Effector memory CD4-positive, alpha-beta T cell (primary cell): ENCODE measurements at regions not wholly inside any gene's neighbourhood (a gene's known extent, or its start where the extent isn't known, plus 50 kb on each side); places are given as distances from the start of the nearest gene placed in this dataset.
"Not testable (repeated sequence)": the region's sequence is repeated elsewhere in the genome, so short reads cannot be mapped to it uniquely, and the experiment has no call there.

Experiments used
- DNase-seq, 3 donors: peaks; one replicate each; pipeline ENCODE4 v3.0.0-alpha.2; 2020
- H3K27ac ChIP-seq: 2 replicates; pipeline ENCODE4 v1.7.0; 2013; ENCODE audit warnings: mild to moderate bottlenecking, low read length, moderate library complexity; ENCODE audit not compliant: insufficient read depth, poor library complexity, severe bottlenecking
- H3K27me3 ChIP-seq: replicated peaks from 2 replicates; pipeline ENCODE4 v1.7.0; 2013; ENCODE audit warnings: mild to moderate bottlenecking, low read length; ENCODE audit not compliant: insufficient read depth, control insufficient read depth, poor library complexity, severe bottlenecking
- H3K36me3 ChIP-seq: 2 replicates; pipeline ENCODE4 v1.7.0; 2013; ENCODE audit warnings: mild to moderate bottlenecking, low read length, moderate library complexity; ENCODE audit not compliant: control insufficient read depth, insufficient read depth
- H3K4me1 ChIP-seq: 2 replicates; pipeline ENCODE4 v1.7.0; 2013; ENCODE audit warnings: low read length, mild to moderate bottlenecking; ENCODE audit not compliant: control insufficient read depth, insufficient read depth, poor library complexity, severe bottlenecking
- H3K4me3 ChIP-seq: 2 replicates; pipeline ENCODE4 v1.7.0; 2013; ENCODE audit warnings: low read length, low read depth, mild to moderate bottlenecking; ENCODE audit not compliant: insufficient read depth, poor library complexity, severe bottlenecking
- H3K9me3 ChIP-seq: 2 replicates; pipeline ENCODE4 v1.7.0; 2013; ENCODE audit warnings: mild to moderate bottlenecking, low read length, moderate library complexity; ENCODE audit not compliant: control insufficient read depth

DNA sequence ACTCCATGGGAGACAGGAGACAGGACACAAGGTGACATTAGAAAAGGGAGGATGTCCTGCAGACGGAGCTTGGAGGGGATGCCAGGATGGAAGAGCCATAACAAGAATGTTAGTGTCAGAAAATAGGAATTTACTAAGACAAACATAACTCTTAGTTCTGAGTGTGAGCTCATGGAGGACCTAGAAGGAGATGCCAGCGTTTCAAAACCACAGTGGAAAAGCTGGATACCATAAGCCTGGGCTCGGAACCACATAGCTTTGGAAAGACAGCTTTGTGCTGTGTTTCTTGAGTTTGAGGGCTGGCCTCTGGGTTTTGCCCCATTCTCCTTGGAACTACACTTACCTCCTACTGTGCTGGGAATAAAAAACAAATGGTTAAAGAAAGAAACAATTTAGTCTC, 128.4 kb downstream of the S1PR1 start:
- Histone ChIP-seq H3K9me3 (no peaks in the 10 kb centered on the region), H3K4me3 (no peak overlapping the region), H3K27ac (no peak overlapping the region), H3K4me1 (no peaks in the 10 kb centered on the region), H3K27me3 (no peaks in the 10 kb centered on the region), H3K36me3 (no peaks in the 10 kb centered on the region)
- no peak for DNase-seq

DNA sequence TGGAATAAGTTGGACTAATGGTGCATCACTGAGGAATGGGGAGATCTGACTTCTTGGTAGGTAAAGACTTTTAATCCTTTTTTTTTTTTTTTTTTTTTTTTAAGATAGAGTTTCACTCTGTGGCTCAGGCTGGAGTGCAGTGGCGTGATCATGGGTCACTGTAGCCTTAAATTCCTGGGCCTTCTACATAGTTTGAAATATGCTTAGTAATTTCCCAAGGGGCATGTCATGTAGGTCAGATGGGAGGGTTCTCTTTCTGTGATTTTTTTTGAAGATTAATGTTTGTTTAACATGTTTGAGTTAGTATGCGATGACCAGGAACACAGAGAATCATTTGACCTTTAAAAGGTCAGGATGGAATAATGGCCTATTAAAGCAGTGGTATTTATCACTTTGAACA, 129.1 kb downstream of the S1PR1 start:
- Histone ChIP-seq H3K27ac (no peak overlapping the region), H3K27me3 (no peaks in the 10 kb centered on the region), H3K4me1 (no peaks in the 10 kb centered on the region), H3K9me3 (no peaks in the 10 kb centered on the region), H3K4me3 (no peak overlapping the region), H3K36me3 (no peaks in the 10 kb centered on the region)
- no peak for DNase-seq

DNA sequence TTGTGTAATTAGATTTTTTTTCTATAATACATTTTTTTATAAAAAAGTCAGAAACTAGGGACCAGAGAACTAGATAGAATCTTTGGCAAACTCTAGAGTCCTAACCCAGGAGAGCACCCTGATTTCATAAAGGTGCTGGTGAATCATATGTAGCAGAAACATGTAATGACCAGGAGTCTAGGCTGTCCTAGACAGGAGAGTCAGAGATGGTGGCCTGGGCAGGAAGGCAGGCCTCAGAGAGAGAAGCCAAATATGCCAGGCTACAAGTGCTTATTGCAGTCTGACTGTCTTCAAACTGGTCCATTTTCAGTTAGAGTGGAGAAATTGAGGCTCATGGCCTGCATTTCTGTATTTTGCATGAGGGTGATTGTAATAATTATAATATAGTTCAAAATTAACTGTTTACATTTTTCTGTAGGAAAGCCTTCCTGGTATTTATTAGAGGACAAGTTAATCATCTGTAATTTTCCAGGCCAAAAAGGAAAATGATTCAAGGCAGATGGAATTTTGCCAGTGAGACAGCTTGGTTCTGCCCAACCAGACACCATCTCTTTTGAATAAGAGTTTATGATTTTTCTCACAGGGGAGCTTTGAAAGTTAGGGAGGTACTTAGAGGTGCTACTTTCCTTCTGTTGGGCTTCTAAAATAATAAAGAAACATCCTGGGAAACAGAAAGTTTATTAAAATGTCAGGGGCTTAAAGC, 129.8 kb downstream of the S1PR1 start:
- H3K9me3 ChIP-seq = no peaks in the 10 kb centered on the region
- DNase-seq = no peak
- no peak overlapping the region for H3K4me3 ChIP-seq
- no peak overlapping the region for H3K27ac ChIP-seq
- no peaks in the 10 kb centered on the region for H3K4me1 ChIP-seq
- no peaks in the 10 kb centered on the region for H3K27me3 ChIP-seq
- H3K36me3 ChIP-seq = no peaks in the 10 kb centered on the region

GRCh38 chr1:101367630-101368029, 130.8 kb downstream of the S1PR1 start:
- no peaks in the 10 kb centered on the region for H3K27me3 ChIP-seq
- H3K27ac ChIP-seq = no peak overlapping the region
- no peak for DNase-seq
- no peaks in the 10 kb centered on the region for H3K9me3 ChIP-seq
- no peaks in the 10 kb centered on the region for H3K4me1 ChIP-seq
- H3K36me3 ChIP-seq = no peaks in the 10 kb centered on the region
- no peak overlapping the region for H3K4me3 ChIP-seq

- H3K4me3 ChIP-seq = no peak overlapping the region
- no peak overlapping the region for H3K27ac ChIP-seq
- no peaks in the 10 kb centered on the region for H3K9me3 ChIP-seq
- H3K27me3 ChIP-seq = no peaks in the 10 kb centered on the region
- H3K4me1 ChIP-seq = no peaks in the 10 kb centered on the region
- no peak for DNase-seq
- H3K36me3 ChIP-seq = no peaks in the 10 kb centered on the region
Measured at GRCh38 chr1:101370488-101370887, 133.7 kb downstream of the S1PR1 start.

GRCh38 chr1:101371259-101371658, 134.4 kb downstream of the S1PR1 start:
- Histone ChIP-seq H3K27me3 (no peaks in the 10 kb centered on the region), H3K4me3 (no peak overlapping the region), H3K27ac (no peak overlapping the region), H3K4me1 (no peaks in the 10 kb centered on the region), H3K36me3 (no peaks in the 10 kb centered on the region), H3K9me3 (no peaks in the 10 kb centered on the region)
- DNase-seq = no peak

- Histone ChIP-seq H3K27me3 (no peaks in the 10 kb centered on the region), H3K9me3 (no peaks in the 10 kb centered on the region), H3K36me3 (no peaks in the 10 kb centered on the region), H3K27ac (no peak overlapping the region), H3K4me1 (no peaks in the 10 kb centered on the region), H3K4me3 (no peak overlapping the region)
- no peak for DNase-seq
Measured at GRCh38 chr1:101373570-101373969, 136.8 kb downstream of the S1PR1 start.

DNA sequence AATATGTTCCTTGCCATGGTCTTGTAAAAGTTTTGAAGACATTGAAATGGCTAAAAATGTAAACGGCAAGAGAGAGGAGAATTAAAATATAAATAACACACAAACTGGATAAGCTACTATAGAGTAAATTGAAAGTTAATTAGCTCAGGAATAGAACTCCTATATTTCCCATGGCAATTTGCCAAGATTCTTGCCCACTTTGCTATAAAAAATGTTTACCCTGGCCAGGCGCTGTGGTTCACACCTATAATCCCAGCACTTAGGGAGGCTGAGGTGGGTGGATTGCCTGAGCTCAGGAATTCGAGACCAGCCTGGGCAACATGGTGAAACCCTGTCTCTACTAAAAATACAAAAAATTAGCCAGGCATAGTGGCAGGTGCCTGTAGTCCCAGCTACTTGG, 138.6 kb downstream of the S1PR1 start:
- H3K4me1 ChIP-seq, DNase-seq, H3K9me3 ChIP-seq, H3K36me3 ChIP-seq, H3K4me3 ChIP-seq, H3K27ac ChIP-seq, H3K27me3 ChIP-seq: not testable (repeated sequence)

- DNase-seq = no peak
- no peak overlapping the region for H3K27ac ChIP-seq
Measured at GRCh38 chr1:101376121-101377083, 139.6 kb downstream of the S1PR1 start.

More at GRCh38 chr1:101376121-101377083, 139.6 kb downstream of the S1PR1 start:
- Histone ChIP-seq H3K36me3 (no peaks in the 10 kb centered on the region), H3K9me3 (no peaks in the 10 kb centered on the region), H3K4me1 (no peaks in the 10 kb centered on the region), H3K4me3 (no peak overlapping the region), H3K27me3 (no peaks in the 10 kb centered on the region)
